Gastrocnemius medialis (tissue), 4 donors: ENCODE measurements at regions not wholly inside any gene's neighbourhood (a gene's known extent, or its start where the extent isn't known, plus 50 kb on each side); places are given as distances from the start of the nearest gene placed in this dataset.

Experiments used
- CTCF ChIP-seq, 5 experiments: fragments of 450-650 bp in 3 of 5; fragments of 200-600 bp in 2 of 5; sonication (generic) in 2 of 5; IDR thresholded peaks in 4 of 5; conservative IDR thresholded peaks in 1 of 5; 1 replicate in 4 of 5; 2 replicates in 1 of 5; pipeline ENCODE4 v1.5.1; 2016 to 2019; ENCODE audit warnings: antibody characterized with exemption in 5 of 5, mild to moderate bottlenecking in 3 of 5, moderate library complexity in 3 of 5
- POLR2A ChIP-seq, 2 donors: fragments of 450-650 bp; IDR thresholded peaks; one replicate each; pipeline ENCODE4 v1.6.1; 2017; ENCODE audit warnings: antibody characterized with exemption in 2 of 2, mild to moderate bottlenecking in 2 of 2, moderate library complexity in 2 of 2

- TF ChIP-seq CTCF (IDR thresholded peaks at IDR 0.05 in 4 of 5, conservative IDR thresholded peaks at IDR 0.05 in 1 of 5) (no peak), POLR2A (IDR thresholded peaks at IDR 0.05) (no peak)
Measured at GRCh38 chr13:105276571-105276970, 1258.9 kb downstream of the EFNB2 start.
